Left lung (tissue), 4 donors: ENCODE measurements at regions not wholly inside any gene's neighbourhood (a gene's known extent, or its start where the extent isn't known, plus 50 kb on each side); places are given as distances from the start of the nearest gene placed in this dataset.

Experiments used
- ATAC-seq: fragments of 200-7000 bp; cut with Tn5 transposase; one replicate; pipeline ENCODE4 v1.9.1; 2020; ENCODE audit warnings: moderate library complexity
- DNase-seq, 4 donors: peaks; one replicate each; pipeline ENCODE4 v3.0.0-alpha.2; 2013 to 2020
- H3K27ac ChIP-seq, 2 donors: fragments of 200-600 bp; sonication (generic) in 1 of 2; one replicate each; pipeline versions ENCODE4 v1.5.0 to v1.8.0; 2020 to 2021
- H3K27me3 ChIP-seq, 2 donors: fragments of 200-600 bp; sonication (generic) in 1 of 2; one replicate each; pipeline versions ENCODE4 v1.5.0 to v1.8.0; 2020 to 2021
- H3K36me3 ChIP-seq, 2 donors: fragments of 200-600 bp; sonication (generic) in 1 of 2; one replicate each; pipeline versions ENCODE4 v1.5.0 to v1.8.0; 2020 to 2021
- H3K4me1 ChIP-seq, 2 donors: fragments of 200-600 bp; one replicate each; pipeline ENCODE4 v1.8.0; 2021
- H3K4me3 ChIP-seq, 2 donors: fragments of 200-600 bp; sonication (generic) in 1 of 2; one replicate each; pipeline versions ENCODE4 v1.5.0 to v1.8.0; 2020 to 2021; ENCODE audit warnings: mild to moderate bottlenecking in 1 of 2
- H3K9me3 ChIP-seq, 2 donors: fragments of 200-600 bp; sonication (generic) in 1 of 2; one replicate each; pipeline versions ENCODE4 v1.5.0 to v1.8.0; 2020 to 2021
- intact Hi-C, 2 donors: fragments of 100-400 bp; cut with DNase I; formaldehyde crosslinking; loops; one replicate each; pipeline versions ENCODE4 v1.11.2 to v1.14.2; 2022
- TF ChIP-seq, protein P1 (sequence below), 2 donors: fragments of 200-600 bp; sonication (generic) in 1 of 2; IDR thresholded peaks; one replicate each; pipeline versions ENCODE4 v1.5.0 to v1.8.0; 2021; ENCODE audit warnings: antibody characterized with exemption in 2 of 2
- donor health status: DM: no; HTN: yes; CAD: no.
- donor health status: DM: no; HTN: no; CAD: no.

DNA sequence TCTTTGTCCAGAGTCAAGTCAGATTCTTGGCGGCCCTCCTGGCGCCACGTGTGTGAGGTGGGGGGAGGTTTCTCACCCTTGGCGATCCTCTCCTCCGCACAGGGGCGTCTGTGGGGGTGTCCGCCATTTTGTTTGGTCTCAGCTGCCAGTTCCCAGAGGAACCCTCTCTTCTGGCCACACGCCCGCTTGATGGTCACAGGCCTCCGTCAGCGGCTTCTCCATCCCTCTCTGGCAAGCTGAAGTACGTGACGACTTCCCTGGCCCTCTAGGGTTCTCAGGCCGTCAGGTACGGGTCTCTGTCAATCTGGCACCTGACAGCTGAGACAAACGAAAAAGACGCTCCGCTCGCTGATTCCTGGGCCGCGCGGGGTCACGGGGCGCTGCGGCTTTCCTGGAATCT lies 272.6 kb downstream of the TRIML1 start:
- TF ChIP-seq, protein P1, sequence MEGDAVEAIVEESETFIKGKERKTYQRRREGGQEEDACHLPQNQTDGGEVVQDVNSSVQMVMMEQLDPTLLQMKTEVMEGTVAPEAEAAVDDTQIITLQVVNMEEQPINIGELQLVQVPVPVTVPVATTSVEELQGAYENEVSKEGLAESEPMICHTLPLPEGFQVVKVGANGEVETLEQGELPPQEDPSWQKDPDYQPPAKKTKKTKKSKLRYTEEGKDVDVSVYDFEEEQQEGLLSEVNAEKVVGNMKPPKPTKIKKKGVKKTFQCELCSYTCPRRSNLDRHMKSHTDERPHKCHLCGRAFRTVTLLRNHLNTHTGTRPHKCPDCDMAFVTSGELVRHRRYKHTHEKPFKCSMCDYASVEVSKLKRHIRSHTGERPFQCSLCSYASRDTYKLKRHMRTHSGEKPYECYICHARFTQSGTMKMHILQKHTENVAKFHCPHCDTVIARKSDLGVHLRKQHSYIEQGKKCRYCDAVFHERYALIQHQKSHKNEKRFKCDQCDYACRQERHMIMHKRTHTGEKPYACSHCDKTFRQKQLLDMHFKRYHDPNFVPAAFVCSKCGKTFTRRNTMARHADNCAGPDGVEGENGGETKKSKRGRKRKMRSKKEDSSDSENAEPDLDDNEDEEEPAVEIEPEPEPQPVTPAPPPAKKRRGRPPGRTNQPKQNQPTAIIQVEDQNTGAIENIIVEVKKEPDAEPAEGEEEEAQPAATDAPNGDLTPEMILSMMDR (IDR thresholded peaks at IDR 0.05): no peak
- Histone ChIP-seq H3K36me3 (no peaks in the 10 kb centered on the region), H3K4me1 (no peaks in the 10 kb centered on the region), H3K9me3 (peaks cover 0 to 6% of the 10 kb centered on the region in 2 donors), H3K4me3 (no peak overlapping the region), H3K27me3 (no peaks in the 10 kb centered on the region), H3K27ac (no peak overlapping the region)
- ATAC-seq (no peak), DNase-seq (peak in 1 of 4 donors; percentile 53)
- intact Hi-C loops: no loop called here

DNA sequence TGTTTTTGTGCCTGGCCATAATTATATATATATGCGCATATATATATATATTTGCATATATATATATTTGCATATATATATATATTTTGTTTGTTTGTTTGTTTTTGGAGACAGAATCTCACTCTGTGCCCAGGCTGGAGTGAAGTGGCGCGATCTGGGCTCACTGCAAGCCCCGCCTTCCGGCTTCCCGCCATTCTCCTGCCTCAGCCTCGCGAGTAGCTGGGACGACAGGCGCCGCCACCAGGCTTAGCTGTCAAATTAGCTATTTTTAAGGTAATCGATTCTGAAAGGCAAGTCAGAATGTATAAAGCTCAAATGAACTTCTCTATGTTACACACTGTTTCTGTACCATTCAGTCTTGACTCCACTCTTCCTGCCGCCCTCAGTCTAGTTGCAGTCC lies 273.3 kb downstream of the TRIML1 start:
- H3K27me3 ChIP-seq: no peaks in the 10 kb centered on the region
- TF ChIP-seq, protein P1 (IDR thresholded peaks at IDR 0.05): no peak
- H3K27ac ChIP-seq: no peak overlapping the region
- H3K9me3 ChIP-seq: peaks cover 0 to 9% of the 10 kb centered on the region in 2 donors
- no peak for ATAC-seq
- no peaks in the 10 kb centered on the region for H3K36me3 ChIP-seq
- no peaks in the 10 kb centered on the region for H3K4me1 ChIP-seq
- DNase-seq: no peak
- intact Hi-C loops: no loop called here
- no peak overlapping the region for H3K4me3 ChIP-seq

DNA sequence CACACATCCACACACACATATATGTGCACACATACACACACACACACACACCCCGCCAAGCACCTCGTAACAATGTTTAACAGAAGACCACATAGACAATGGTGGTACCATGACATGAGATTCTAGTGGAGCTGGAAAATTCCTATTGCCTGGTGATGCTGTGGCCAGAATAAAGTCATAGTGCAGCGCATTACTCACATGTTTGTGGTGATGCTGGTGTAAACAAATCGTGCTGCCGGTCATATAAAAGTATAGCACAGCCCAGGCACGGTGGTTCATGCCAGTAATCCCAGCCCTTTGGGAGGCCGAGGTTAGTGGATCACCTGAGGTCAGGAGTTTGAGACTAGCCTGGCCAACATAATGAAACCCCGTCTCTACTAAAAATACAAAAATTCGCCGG lies 275.2 kb downstream of the TRIML1 start:
- no peaks in the 10 kb centered on the region for H3K27me3 ChIP-seq
- TF ChIP-seq, protein P1 (IDR thresholded peaks at IDR 0.05): no peak
- intact Hi-C loops: no loop called here
- H3K4me3 ChIP-seq: no peak overlapping the region
- H3K9me3 ChIP-seq: peaks cover 0 to 13% of the 10 kb centered on the region in 2 donors
- H3K36me3 ChIP-seq: no peaks in the 10 kb centered on the region
- no peaks in the 10 kb centered on the region for H3K4me1 ChIP-seq
- H3K27ac ChIP-seq: no peak overlapping the region
- DNase-seq (no peak), ATAC-seq (no peak)

DNA sequence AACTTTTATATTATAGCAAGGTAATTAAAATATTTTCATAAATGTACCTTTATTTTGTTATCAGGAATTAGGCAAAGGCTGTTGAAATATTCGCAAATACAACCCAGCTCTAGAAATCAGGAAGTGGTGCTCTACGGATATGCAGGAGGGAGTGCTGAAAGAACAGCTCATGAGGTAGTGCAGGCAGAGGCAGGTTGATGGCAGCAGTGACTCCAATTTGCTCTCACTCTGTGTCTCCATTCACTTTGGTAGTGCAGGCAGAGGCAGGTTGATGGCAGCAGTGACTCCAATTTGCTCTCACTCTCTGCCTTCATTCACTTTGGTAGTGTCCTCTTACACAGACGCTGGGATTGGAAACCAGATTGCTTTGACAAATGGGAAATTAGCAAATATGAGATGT lies 277.9 kb downstream of the TRIML1 start:
- TF ChIP-seq, protein P1 (IDR thresholded peaks at IDR 0.05): no peak
- intact Hi-C loops: no loop called here
- peak in 1 of 4 donors; percentile 22 for DNase-seq

DNA sequence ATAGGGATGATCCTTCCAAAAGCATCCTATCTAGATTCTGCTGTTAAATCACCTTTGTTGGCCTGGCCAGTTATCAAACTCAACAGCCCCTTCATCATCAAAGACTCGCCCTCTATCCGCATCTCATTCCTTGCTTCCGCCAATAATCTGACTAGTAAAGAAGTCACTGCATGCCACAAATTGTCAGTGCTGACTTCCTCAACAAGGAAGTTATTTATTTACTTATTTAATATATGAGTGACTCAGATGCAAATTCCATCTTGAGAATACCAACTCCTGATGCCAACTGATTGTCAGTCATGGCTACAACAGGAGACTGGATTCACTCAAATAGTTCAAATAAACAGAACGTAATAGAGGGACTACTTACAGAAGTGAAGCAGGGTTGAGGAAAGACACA lies 283.8 kb downstream of the TRIML1 start:
- Histone ChIP-seq H3K9me3 (peaks cover 0 to 7% of the 10 kb centered on the region in 2 donors), H3K36me3 (no peaks in the 10 kb centered on the region), H3K27me3 (no peaks in the 10 kb centered on the region), H3K4me1 (no peaks in the 10 kb centered on the region), H3K4me3 (no peak overlapping the region), H3K27ac (no peak overlapping the region)
- DNase-seq (no peak), ATAC-seq (no peak)
- intact Hi-C loops: no loop called here
- TF ChIP-seq, protein P1 (IDR thresholded peaks at IDR 0.05): no peak

More for the DNA sequence above, 277.9 kb downstream of the TRIML1 start:
- H3K9me3 ChIP-seq: peaks cover 0 to 11% of the 10 kb centered on the region in 2 donors
- H3K27me3 ChIP-seq: no peaks in the 10 kb centered on the region
- no peak overlapping the region for H3K27ac ChIP-seq
- H3K4me3 ChIP-seq: no peak overlapping the region
- ATAC-seq: no peak
- H3K4me1 ChIP-seq: no peaks in the 10 kb centered on the region
- H3K36me3 ChIP-seq: no peaks in the 10 kb centered on the region
